Limb (tissue), 2 donors: ENCODE measurements at regions not wholly inside any gene's neighbourhood (a gene's known extent, or its start where the extent isn't known, plus 50 kb on each side); places are given as distances from the start of the nearest gene placed in this dataset.

Experiments
- DNase-seq, 2 donors: peaks; one replicate each; pipeline ENCODE4 v3.0.0-alpha.2; 2016; ENCODE audit errors: extremely low spot score in 2 of 2

GRCh38 chr2:120915670-120916069 is 180.0 kb downstream of the GLI2 start:
- no peak for DNase-seq

GRCh38 chr2:120916446-120916845 is 180.8 kb downstream of the GLI2 start:
- no peak for DNase-seq

- DNase-seq: no peak
These were observed 182.2 kb downstream of the GLI2 start for GRCh38 chr2:120917886-120918285.

- no peak for DNase-seq
These were observed 183.5 kb downstream of the GLI2 start for GRCh38 chr2:120919216-120919615.

GRCh38 chr2:120919771-120920453 is 184.2 kb downstream of the GLI2 start:
- DNase-seq: peak in 1 of 2 donors; percentile 73

- no peak for DNase-seq
These were observed 184.9 kb downstream of the GLI2 start for GRCh38 chr2:120920454-120921148.

GRCh38 chr2:120921457-120921856 is 185.8 kb downstream of the GLI2 start:
- DNase-seq: no peak

- DNase-seq: no peak
These were observed 187.1 kb downstream of the GLI2 start for GRCh38 chr2:120922571-120923332.

GRCh38 chr2:120923426-120923825 is 187.8 kb downstream of the GLI2 start:
- no peak for DNase-seq

- DNase-seq: no peak
These were observed 189.3 kb downstream of the GLI2 start for GRCh38 chr2:120924924-120925323.

GRCh38 chr2:120926463-120927264 is 191.0 kb downstream of the GLI2 start:
- DNase-seq: no peak

- DNase-seq: no peak
These were observed 191.6 kb downstream of the GLI2 start for GRCh38 chr2:120927265-120927628.

- DNase-seq: no peak
These were observed 194.2 kb downstream of the GLI2 start for GRCh38 chr2:120929829-120930228.

- DNase-seq: no peak
These were observed 194.6 kb downstream of the GLI2 start for GRCh38 chr2:120930236-120930635.

GRCh38 chr2:120930864-120931263 is 195.2 kb downstream of the GLI2 start:
- no peak for DNase-seq

- DNase-seq: no peak
These were observed 196.8 kb downstream of the GLI2 start for GRCh38 chr2:120932472-120932871.

GRCh38 chr2:120932881-120933280 is 197.2 kb downstream of the GLI2 start:
- no peak for DNase-seq

- DNase-seq: no peak
These were observed 198.3 kb downstream of the GLI2 start for GRCh38 chr2:120933693-120934573.

GRCh38 chr2:120934574-120935338 is 199.1 kb downstream of the GLI2 start:
- DNase-seq: no peak
